ENCODE measurements at regions not wholly inside any gene's neighbourhood (a gene's known extent, or its start where the extent isn't known, plus 50 kb on each side); places are given as distances from the start of the nearest gene placed in this dataset.

DNA sequence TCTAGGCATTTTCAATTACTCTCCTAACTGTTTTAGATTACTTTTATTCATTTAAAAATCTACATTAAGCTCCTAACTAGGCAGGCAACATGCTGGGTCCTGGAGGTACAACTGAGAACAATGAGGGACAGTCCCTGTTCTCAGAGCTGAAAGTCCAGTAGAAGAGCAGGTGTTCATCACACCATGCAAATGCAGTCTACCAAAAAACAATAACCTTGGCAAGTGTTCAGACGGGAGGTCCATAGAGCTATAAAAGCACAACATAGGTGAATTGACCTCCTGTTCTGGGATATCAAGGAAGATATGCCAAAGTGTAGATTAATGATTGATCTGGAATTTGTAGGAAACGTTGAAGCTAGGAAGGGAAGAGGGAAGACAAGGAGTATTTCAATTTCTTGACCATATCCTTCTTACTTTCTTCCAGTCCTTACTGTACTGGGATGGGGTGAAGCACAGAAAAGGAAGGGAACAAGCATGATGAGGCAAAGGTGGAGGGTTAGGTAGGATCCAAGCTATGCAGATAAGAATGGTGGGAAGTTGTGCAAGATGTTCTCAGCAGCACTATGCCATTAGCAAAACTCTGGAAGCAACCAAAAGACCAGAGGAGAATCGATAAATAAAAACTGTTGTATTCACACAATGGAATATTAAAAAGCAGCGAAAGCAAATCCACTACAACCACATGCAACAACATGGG is 485.7 kb upstream of the JARID2 start:
- TF ChIP-seq, protein P1, sequence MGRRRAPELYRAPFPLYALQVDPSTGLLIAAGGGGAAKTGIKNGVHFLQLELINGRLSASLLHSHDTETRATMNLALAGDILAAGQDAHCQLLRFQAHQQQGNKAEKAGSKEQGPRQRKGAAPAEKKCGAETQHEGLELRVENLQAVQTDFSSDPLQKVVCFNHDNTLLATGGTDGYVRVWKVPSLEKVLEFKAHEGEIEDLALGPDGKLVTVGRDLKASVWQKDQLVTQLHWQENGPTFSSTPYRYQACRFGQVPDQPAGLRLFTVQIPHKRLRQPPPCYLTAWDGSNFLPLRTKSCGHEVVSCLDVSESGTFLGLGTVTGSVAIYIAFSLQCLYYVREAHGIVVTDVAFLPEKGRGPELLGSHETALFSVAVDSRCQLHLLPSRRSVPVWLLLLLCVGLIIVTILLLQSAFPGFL (CRISPR knock-in tag; IDR thresholded peaks at IDR 0.05; ENCODE audit: borderline replicate concordance): no peak
- TF ChIP-seq SP1 (CRISPR knock-in tag; conservative IDR thresholded peaks at IDR 0.05): no peak
- POLR2A ChIA-PET: no interaction called here

DNA sequence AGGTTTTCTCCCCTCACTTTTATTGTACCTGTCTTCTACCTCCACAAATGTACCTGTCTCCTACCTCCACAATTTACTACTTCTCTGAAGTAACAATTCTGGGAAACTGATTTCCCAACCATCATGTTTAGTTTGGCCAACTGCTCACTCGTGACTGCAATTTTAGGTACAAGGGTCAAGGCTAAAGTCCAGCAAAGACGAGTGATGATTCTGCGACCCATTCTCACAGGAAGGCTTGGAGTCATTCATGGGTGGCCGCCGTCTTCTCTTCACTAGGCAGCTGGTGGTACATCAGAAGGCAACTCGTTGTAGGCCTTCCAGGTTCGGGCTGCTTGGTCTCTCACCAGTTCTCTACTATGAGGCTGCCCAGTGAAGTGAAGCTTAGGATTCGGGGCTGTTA is 483.8 kb upstream of the JARID2 start:
- peaks cover under 1% of the 10 kb centered on the region; the same call in 1 of the 2 replicates for H3K9me3 Mint-ChIP-seq
- TF ChIP-seq ZNF219 (CRISPR knock-in tag; IDR thresholded peaks at IDR 0.05; ENCODE audit: borderline replicate concordance): no peak
- no peak overlapping the region for H3K27ac Mint-ChIP-seq
- no peaks in the 10 kb centered on the region for H3K36me3 Mint-ChIP-seq
- ATAC-seq (no peak), DNase-seq (ENCODE audit: low spot score) (no peak)
- POLR2A ChIA-PET: no interaction called here
- H3K27me3 Mint-ChIP-seq (ENCODE audit: low read depth): no peaks in the 10 kb centered on the region
- CTCF ChIA-PET: no interaction called here
- no peak overlapping the region for H3K4me3 Mint-ChIP-seq
- peaks cover 25% of the 10 kb centered on the region for H3K4me1 Mint-ChIP-seq

More for the DNA sequence above, 485.7 kb upstream of the JARID2 start:
- H3K36me3 Mint-ChIP-seq: 0 out of 2 replicates have a peak, but pooled peaks cover 2% of the 10 kb centered on the region
- no peak overlapping the region for H3K27ac Mint-ChIP-seq
- no peak for ATAC-seq
- CTCF ChIA-PET: no interaction called here
- H3K9me3 Mint-ChIP-seq: peaks cover 4% of the 10 kb centered on the region
- H3K4me3 Mint-ChIP-seq: no peak overlapping the region
- no peak for DNase-seq (ENCODE audit: low spot score)
- no peaks in the 10 kb centered on the region for H3K27me3 Mint-ChIP-seq (ENCODE audit: low read depth)
- H3K4me1 Mint-ChIP-seq: peaks cover 20% of the 10 kb centered on the region

DNA sequence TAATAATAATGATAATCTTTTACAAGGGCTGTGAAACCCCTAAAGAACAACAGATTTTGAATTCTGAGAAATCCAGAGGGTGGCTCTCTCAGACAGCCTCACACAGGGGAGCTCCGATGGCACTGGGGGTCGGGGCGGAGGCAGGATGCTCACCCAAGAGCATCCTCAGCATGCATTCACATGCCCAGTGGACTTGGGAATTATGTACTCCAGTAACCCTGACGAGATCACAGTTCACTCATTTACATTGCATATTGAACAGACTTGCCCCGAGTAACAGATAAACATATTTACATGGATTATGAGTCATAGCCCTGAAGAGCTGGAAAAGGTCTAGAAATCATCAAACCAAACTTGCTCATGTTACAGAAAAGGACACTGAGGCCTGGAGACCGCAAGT is 482.7 kb upstream of the JARID2 start:
- no peak for DNase-seq (ENCODE audit: low spot score)
- ChIA-PET CTCF (no interaction called here), POLR2A (no interaction called here)
- Mint-ChIP-seq H3K36me3 (no peaks in the 10 kb centered on the region), H3K27ac (no peak overlapping the region), H3K4me1 (peaks cover 29% of the 10 kb centered on the region), H3K4me3 (no peak overlapping the region), H3K27me3 (ENCODE audit: low read depth) (no peaks in the 10 kb centered on the region), H3K9me3 (no peaks in the 10 kb centered on the region)
- ATAC-seq: no peak
- TF ChIP-seq ZNF219 (CRISPR knock-in tag; IDR thresholded peaks at IDR 0.05; ENCODE audit: borderline replicate concordance) (no peak), ZNF396 (CRISPR knock-in tag; IDR thresholded peaks at IDR 0.05; ENCODE audit: borderline replicate concordance) (no peak), ZNF671 (CRISPR knock-in tag; IDR thresholded peaks at IDR 0.05) (no peak), TP53 (CRISPR knock-in tag; IDR thresholded peaks at IDR 0.05) (no peak), ZNF138 (CRISPR knock-in tag; conservative IDR thresholded peaks at IDR 0.05) (no peak), NFE2L1 (CRISPR knock-in tag; IDR thresholded peaks at IDR 0.05) (no peak), ZNF317 (CRISPR knock-in tag; IDR thresholded peaks at IDR 0.05; ENCODE audit: borderline replicate concordance, low read depth) (no peak), RORB (CRISPR knock-in tag; IDR thresholded peaks at IDR 0.05) (no peak), JAZF1 (CRISPR knock-in tag; IDR thresholded peaks at IDR 0.05) (no peak), NR2C2 (CRISPR knock-in tag; IDR thresholded peaks at IDR 0.05) (no peak), TCF7 (CRISPR knock-in tag; IDR thresholded peaks at IDR 0.05; ENCODE audit: low read depth) (no peak), ELF4 (CRISPR knock-in tag; IDR thresholded peaks at IDR 0.05; ENCODE audit: low read depth) (no peak), ESRRA (CRISPR knock-in tag; IDR thresholded peaks at IDR 0.05; ENCODE audit: borderline replicate concordance) (no peak)
- TF ChIP-seq, protein P2, sequence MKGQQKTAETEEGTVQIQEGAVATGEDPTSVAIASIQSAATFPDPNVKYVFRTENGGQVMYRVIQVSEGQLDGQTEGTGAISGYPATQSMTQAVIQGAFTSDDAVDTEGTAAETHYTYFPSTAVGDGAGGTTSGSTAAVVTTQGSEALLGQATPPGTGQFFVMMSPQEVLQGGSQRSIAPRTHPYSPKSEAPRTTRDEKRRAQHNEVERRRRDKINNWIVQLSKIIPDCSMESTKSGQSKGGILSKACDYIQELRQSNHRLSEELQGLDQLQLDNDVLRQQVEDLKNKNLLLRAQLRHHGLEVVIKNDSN (CRISPR knock-in tag; IDR thresholded peaks at IDR 0.05): no peak
- TF ChIP-seq, protein P3, sequence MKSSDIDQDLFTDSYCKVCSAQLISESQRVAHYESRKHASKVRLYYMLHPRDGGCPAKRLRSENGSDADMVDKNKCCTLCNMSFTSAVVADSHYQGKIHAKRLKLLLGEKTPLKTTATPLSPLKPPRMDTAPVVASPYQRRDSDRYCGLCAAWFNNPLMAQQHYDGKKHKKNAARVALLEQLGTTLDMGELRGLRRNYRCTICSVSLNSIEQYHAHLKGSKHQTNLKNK (CRISPR knock-in tag; IDR thresholded peaks at IDR 0.05): no peak
- TF ChIP-seq, protein P4, sequence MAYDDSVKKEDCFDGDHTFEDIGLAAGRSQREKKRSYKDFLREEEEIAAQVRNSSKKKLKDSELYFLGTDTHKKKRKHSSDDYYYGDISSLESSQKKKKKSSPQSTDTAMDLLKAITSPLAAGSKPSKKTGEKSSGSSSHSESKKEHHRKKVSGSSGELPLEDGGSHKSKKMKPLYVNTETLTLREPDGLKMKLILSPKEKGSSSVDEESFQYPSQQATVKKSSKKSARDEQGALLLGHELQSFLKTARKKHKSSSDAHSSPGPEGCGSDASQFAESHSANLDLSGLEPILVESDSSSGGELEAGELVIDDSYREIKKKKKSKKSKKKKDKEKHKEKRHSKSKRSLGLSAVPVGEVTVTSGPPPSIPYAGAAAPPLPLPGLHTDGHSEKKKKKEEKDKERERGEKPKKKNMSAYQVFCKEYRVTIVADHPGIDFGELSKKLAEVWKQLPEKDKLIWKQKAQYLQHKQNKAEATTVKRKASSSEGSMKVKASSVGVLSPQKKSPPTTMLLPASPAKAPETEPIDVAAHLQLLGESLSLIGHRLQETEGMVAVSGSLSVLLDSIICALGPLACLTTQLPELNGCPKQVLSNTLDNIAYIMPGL (CRISPR knock-in tag; IDR thresholded peaks at IDR 0.05): no peak
- TF ChIP-seq, protein P5, sequence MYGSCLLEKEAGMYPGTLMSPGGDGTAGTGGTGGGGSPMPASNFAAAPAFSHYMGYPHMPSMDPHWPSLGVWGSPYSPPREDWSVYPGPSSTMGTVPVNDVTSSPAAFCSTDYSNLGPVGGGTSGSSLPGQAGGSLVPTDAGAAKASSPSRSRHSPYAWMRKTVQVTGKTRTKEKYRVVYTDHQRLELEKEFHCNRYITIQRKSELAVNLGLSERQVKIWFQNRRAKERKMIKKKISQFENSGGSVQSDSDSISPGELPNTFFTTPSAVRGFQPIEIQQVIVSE (CRISPR knock-in tag; IDR thresholded peaks at IDR 0.05; ENCODE audit: borderline replicate concordance): no peak
- TF ChIP-seq, protein P6, sequence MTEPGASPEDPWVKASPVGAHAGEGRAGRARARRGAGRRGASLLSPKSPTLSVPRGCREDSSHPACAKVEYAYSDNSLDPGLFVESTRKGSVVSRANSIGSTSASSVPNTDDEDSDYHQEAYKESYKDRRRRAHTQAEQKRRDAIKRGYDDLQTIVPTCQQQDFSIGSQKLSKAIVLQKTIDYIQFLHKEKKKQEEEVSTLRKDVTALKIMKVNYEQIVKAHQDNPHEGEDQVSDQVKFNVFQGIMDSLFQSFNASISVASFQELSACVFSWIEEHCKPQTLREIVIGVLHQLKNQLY (CRISPR knock-in tag; IDR thresholded peaks at IDR 0.05): no peak
- TF ChIP-seq, protein P7, sequence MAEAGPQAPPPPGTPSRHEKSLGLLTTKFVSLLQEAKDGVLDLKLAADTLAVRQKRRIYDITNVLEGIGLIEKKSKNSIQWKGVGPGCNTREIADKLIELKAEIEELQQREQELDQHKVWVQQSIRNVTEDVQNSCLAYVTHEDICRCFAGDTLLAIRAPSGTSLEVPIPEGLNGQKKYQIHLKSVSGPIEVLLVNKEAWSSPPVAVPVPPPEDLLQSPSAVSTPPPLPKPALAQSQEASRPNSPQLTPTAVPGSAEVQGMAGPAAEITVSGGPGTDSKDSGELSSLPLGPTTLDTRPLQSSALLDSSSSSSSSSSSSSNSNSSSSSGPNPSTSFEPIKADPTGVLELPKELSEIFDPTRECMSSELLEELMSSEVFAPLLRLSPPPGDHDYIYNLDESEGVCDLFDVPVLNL (CRISPR knock-in tag; IDR thresholded peaks at IDR 0.05; ENCODE audit: borderline replicate concordance, low read depth): no peak
- TF ChIP-seq, protein P8, sequence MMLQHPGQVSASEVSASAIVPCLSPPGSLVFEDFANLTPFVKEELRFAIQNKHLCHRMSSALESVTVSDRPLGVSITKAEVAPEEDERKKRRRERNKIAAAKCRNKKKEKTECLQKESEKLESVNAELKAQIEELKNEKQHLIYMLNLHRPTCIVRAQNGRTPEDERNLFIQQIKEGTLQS (CRISPR knock-in tag; conservative IDR thresholded peaks at IDR 0.05): no peak
